ENCODE measurements at regions not wholly inside any gene's neighbourhood (a gene's known extent, or its start where the extent isn't known, plus 50 kb on each side); places are given as distances from the start of the nearest gene placed in this dataset.

- peaks cover 3% of the 10 kb centered on the region for H3K36me3 Mint-ChIP-seq
- no peaks in the 10 kb centered on the region for H3K4me1 ChIP-seq (ENCODE audit: control insufficient read depth, insufficient read depth, low read length)
- H3K4me1 Mint-ChIP-seq: no peaks in the 10 kb centered on the region
- no peak for DNase-seq
- no peaks in the 10 kb centered on the region for H3K36me3 ChIP-seq (ENCODE audit: control insufficient read depth, insufficient read depth, low read length)
- H3K27ac Mint-ChIP-seq: no peak overlapping the region
- WGBS (ENCODE audit: insufficient coverage): 77% methylated on average over 29 of the region's 29 CpGs
- H3K9me3 ChIP-seq (ENCODE audit: control insufficient read depth, insufficient read depth, low read length): no peaks in the 10 kb centered on the region
- H3K9me3 Mint-ChIP-seq: peaks cover 4 to 9% of the 10 kb centered on the region in 2 donors
- peaks cover 4 to 8% of the 10 kb centered on the region in 2 donors for H3K27me3 Mint-ChIP-seq (ENCODE audit: low read depth in 2 of 2)
- no peaks in the 10 kb centered on the region for H3K27me3 ChIP-seq (ENCODE audit: control insufficient read depth, insufficient read depth, low read length)
- no peak overlapping the region for H3K4me3 ChIP-seq (ENCODE audit: low read length)
- TF ChIP-seq CTCF (IDR thresholded peaks at IDR 0.05): no peak
- H3K27ac ChIP-seq (ENCODE audit: low read length): no peak overlapping the region
- no peak overlapping the region for H3K4me3 Mint-ChIP-seq
- intact Hi-C loops (cut with micrococcal nuclease): no loop called here
- no peak for ATAC-seq
Measured at GRCh38 chr7:156515911-156516790, 124.4 kb upstream of the RNF32 start.

- DNase-seq: no peak
- no peak for TF ChIP-seq CTCF (IDR thresholded peaks at IDR 0.05)
- H3K4me3 ChIP-seq (ENCODE audit: low read length): no peak overlapping the region
- H3K9me3 ChIP-seq (ENCODE audit: control insufficient read depth, insufficient read depth, low read length): peaks cover 7% of the 10 kb centered on the region
- Mint-ChIP-seq H3K27me3 (ENCODE audit: low read depth in 2 of 2) (peaks cover 4 to 13% of the 10 kb centered on the region in 2 donors), H3K4me1 (no peaks in the 10 kb centered on the region), H3K27ac (no peak overlapping the region), H3K9me3 (peaks cover 7 to 14% of the 10 kb centered on the region in 2 donors), H3K36me3 (peaks cover 12% of the 10 kb centered on the region), H3K4me3 (no peak overlapping the region)
- no peak for ATAC-seq
- H3K27ac ChIP-seq (ENCODE audit: low read length): no peak overlapping the region
- no peaks in the 10 kb centered on the region for H3K27me3 ChIP-seq (ENCODE audit: control insufficient read depth, insufficient read depth, low read length)
- WGBS (ENCODE audit: insufficient coverage): 81% methylated on average over 6 of the region's 7 CpGs
- H3K36me3 ChIP-seq (ENCODE audit: control insufficient read depth, insufficient read depth, low read length): no peaks in the 10 kb centered on the region
- intact Hi-C loops (cut with micrococcal nuclease): no loop called here
- no peaks in the 10 kb centered on the region for H3K4me1 ChIP-seq (ENCODE audit: control insufficient read depth, insufficient read depth, low read length)
Measured at GRCh38 chr7:156514851-156515250, 125.7 kb upstream of the RNF32 start.

- Histone ChIP-seq H3K4me3 (ENCODE audit: low read length) (no peak overlapping the region), H3K9me3 (ENCODE audit: control insufficient read depth, insufficient read depth, low read length) (peaks cover 7% of the 10 kb centered on the region), H3K27ac (ENCODE audit: low read length) (no peak overlapping the region), H3K4me1 (ENCODE audit: control insufficient read depth, insufficient read depth, low read length) (no peaks in the 10 kb centered on the region), H3K27me3 (ENCODE audit: control insufficient read depth, insufficient read depth, low read length) (no peaks in the 10 kb centered on the region), H3K36me3 (ENCODE audit: control insufficient read depth, insufficient read depth, low read length) (no peaks in the 10 kb centered on the region)
- ATAC-seq (no peak), DNase-seq (no peak)
- 92% methylated on average over 1 of the region's 2 CpGs for WGBS (ENCODE audit: insufficient coverage)
- H3K4me1 Mint-ChIP-seq: no peaks in the 10 kb centered on the region
- peaks cover 7 to 17% of the 10 kb centered on the region in 2 donors for H3K9me3 Mint-ChIP-seq
- no peak overlapping the region for H3K4me3 Mint-ChIP-seq
- H3K36me3 Mint-ChIP-seq: peaks cover 12% of the 10 kb centered on the region
- no peak for TF ChIP-seq CTCF (IDR thresholded peaks at IDR 0.05)
- H3K27me3 Mint-ChIP-seq (ENCODE audit: low read depth in 2 of 2): peaks cover 7 to 13% of the 10 kb centered on the region in 2 donors
- intact Hi-C loops (cut with micrococcal nuclease): no loop called here
- H3K27ac Mint-ChIP-seq: no peak overlapping the region
Measured at GRCh38 chr7:156511426-156511825, 129.1 kb upstream of the RNF32 start.

GRCh38 chr7:156510966-156511365 is 129.6 kb upstream of the RNF32 start:
- Histone ChIP-seq H3K36me3 (ENCODE audit: control insufficient read depth, insufficient read depth, low read length) (no peaks in the 10 kb centered on the region), H3K4me3 (ENCODE audit: low read length) (no peak overlapping the region), H3K27ac (ENCODE audit: low read length) (no peak overlapping the region), H3K4me1 (ENCODE audit: control insufficient read depth, insufficient read depth, low read length) (no peaks in the 10 kb centered on the region), H3K27me3 (ENCODE audit: control insufficient read depth, insufficient read depth, low read length) (no peaks in the 10 kb centered on the region), H3K9me3 (ENCODE audit: control insufficient read depth, insufficient read depth, low read length) (peaks cover 7% of the 10 kb centered on the region)
- peaks cover 12% of the 10 kb centered on the region for H3K36me3 Mint-ChIP-seq
- peaks cover 7 to 13% of the 10 kb centered on the region in 2 donors for H3K27me3 Mint-ChIP-seq (ENCODE audit: low read depth in 2 of 2)
- no peaks in the 10 kb centered on the region for H3K4me1 Mint-ChIP-seq
- no peak for TF ChIP-seq CTCF (IDR thresholded peaks at IDR 0.05)
- H3K4me3 Mint-ChIP-seq: no peak overlapping the region
- DNase-seq (no peak), ATAC-seq (no peak)
- no peak overlapping the region for H3K27ac Mint-ChIP-seq
- H3K9me3 Mint-ChIP-seq: peaks cover 7 to 17% of the 10 kb centered on the region in 2 donors
- intact Hi-C loops (cut with micrococcal nuclease): no loop called here

Data from natural killer cell (primary cell).